ENCODE measurements at regions not wholly inside any gene's neighbourhood (a gene's known extent, or its start where the extent isn't known, plus 50 kb on each side); places are given as distances from the start of the nearest gene placed in this dataset.
"Not testable (repeated sequence)": the region's sequence is repeated elsewhere in the genome, so short reads cannot be mapped to it uniquely, and the experiment has no call there.

GRCh38 chr3:194051366-194052149, 84.4 kb upstream of the HES1 start:
- no peak for DNase-seq

- DNase-seq: no peak
These were observed 82.8 kb upstream of the HES1 start for GRCh38 chr3:194053136-194053535.

- no peak for DNase-seq
These were observed 81.9 kb upstream of the HES1 start for GRCh38 chr3:194054016-194054415.

GRCh38 chr3:194054540-194054939, 81.4 kb upstream of the HES1 start:
- no peak for DNase-seq

- no peak for DNase-seq
These were observed 81.0 kb upstream of the HES1 start for GRCh38 chr3:194054961-194055360.

GRCh38 chr3:194056323-194056722, 79.6 kb upstream of the HES1 start:
- DNase-seq: not testable (repeated sequence)

GRCh38 chr3:194056731-194057415, 79.1 kb upstream of the HES1 start:
- no peak for DNase-seq

- DNase-seq: no peak
These were observed 78.3 kb upstream of the HES1 start for GRCh38 chr3:194057570-194058188.

- DNase-seq: peak; percentile 12
These were observed 77.8 kb upstream of the HES1 start for GRCh38 chr3:194058189-194058571.

GRCh38 chr3:194058753-194059152, 77.2 kb upstream of the HES1 start:
- DNase-seq: no peak

- DNase-seq: no peak
These were observed 74.4 kb upstream of the HES1 start for GRCh38 chr3:194061421-194062030.

GRCh38 chr3:194062830-194063229, 73.1 kb upstream of the HES1 start:
- DNase-seq: no peak

- no peak for DNase-seq
These were observed 71.3 kb upstream of the HES1 start for GRCh38 chr3:194064380-194065332.

- not testable (repeated sequence) for DNase-seq
These were observed 68.6 kb upstream of the HES1 start for GRCh38 chr3:194067327-194067726.

- DNase-seq: no peak
These were observed 68.0 kb upstream of the HES1 start for GRCh38 chr3:194067949-194068362.

- DNase-seq: no peak
These were observed 66.3 kb upstream of the HES1 start for GRCh38 chr3:194069421-194070219.

GRCh38 chr3:194070220-194070633, 65.7 kb upstream of the HES1 start:
- DNase-seq: no peak

GRCh38 chr3:194070634-194071409, 65.1 kb upstream of the HES1 start:
- DNase-seq: peak; percentile 64

- DNase-seq: no peak
These were observed 63.9 kb upstream of the HES1 start for GRCh38 chr3:194072097-194072428.

- no peak for DNase-seq
These were observed 63.2 kb upstream of the HES1 start for GRCh38 chr3:194072691-194073279.

Data from stimulated activated CD4-positive, alpha-beta T cell treated with anti-CD3 and anti-CD28 coated beads, Interleukin-12 subunit alpha, Interleukin-12 subunit beta, amount 100 ng/mL, for 4 hours (primary cell).